HL-60/S4 (cell line): ENCODE measurements at regions not wholly inside any gene's neighbourhood (a gene's known extent, or its start where the extent isn't known, plus 50 kb on each side); places are given as distances from the start of the nearest gene placed in this dataset.

ENCODE experiments used
- in situ Hi-C: fragments of 300-500 bp; cut with MboI; formaldehyde crosslinking; loops from 2 replicates; pipeline ENCODE4 v1.14.3; 2022; ENCODE audit warnings: low sequenced_read_pairs

DNA sequence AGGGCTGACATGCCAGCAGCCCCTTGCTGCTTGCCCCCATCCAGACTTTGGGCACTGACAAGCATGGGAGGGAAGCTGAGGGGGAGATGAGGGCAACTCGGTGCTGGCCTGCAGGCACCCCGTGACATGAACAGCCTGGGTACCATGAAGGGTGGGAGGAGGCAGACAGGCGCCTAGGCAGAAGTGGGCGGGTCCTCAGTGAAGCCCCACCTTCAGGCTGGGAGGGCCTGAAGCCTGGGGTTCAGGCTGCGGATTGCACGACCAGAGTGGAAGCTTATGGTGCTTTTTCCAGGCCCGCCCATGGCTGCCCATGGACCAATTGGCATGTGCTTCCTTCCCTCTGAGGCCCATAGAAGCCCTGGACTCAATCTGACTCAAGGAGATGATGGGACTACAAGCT is 354.1 kb downstream of the GRIA2 start:
- in situ Hi-C loops, result no loop called here

- in situ Hi-C loops, result no loop called here
These were observed 352.4 kb downstream of the GRIA2 start for GRCh38 chr4:157572951-157573350.

GRCh38 chr4:157572284-157572683 is 351.8 kb downstream of the GRIA2 start:
- in situ Hi-C loops, result no loop called here

GRCh38 chr4:157564771-157565170 is 344.2 kb downstream of the GRIA2 start:
- in situ Hi-C loops, result no loop called here

DNA sequence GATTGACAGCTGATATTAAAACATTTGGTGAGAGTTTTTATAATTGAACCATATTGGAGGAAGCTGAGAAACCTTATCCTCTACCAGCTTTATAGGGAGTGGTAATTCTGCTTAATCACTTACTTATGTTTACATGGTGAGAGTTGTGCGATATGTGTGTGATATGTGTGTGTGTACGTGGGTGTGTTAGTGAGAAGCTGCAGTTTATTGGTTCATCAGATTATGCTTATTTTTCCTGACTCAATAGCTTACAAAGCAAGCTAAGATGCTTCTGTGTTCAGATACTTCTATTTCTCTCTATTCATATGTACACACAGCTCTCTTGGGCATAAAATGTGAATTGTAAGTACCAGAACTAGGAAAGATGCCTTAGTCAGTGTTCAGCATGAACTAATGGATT is 343.7 kb downstream of the GRIA2 start:
- in situ Hi-C loops, result no loop called here

GRCh38 chr4:157558016-157558415 is 337.5 kb downstream of the GRIA2 start:
- in situ Hi-C loops, result no loop called here

DNA sequence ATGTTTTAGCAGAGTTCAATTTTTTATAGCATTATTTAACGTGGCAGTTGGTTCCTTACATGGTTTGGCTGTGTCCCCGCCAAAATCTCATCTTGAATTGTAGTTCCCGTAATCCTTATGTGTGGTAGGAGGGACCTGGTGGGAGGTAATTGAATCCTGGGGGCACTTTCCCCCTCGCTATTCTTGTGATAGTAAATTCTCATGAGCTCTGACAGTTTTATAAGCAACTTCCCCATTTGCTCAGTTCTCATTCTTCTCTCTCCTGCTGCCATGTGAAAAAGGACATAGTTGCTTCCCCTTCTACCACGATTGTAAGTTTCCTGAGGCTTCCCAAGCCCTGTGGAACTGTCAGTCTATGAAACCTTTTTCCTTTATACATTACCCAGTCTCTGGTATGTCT is 329.5 kb downstream of the GRIA2 start:
- in situ Hi-C loops, result no loop called here

DNA sequence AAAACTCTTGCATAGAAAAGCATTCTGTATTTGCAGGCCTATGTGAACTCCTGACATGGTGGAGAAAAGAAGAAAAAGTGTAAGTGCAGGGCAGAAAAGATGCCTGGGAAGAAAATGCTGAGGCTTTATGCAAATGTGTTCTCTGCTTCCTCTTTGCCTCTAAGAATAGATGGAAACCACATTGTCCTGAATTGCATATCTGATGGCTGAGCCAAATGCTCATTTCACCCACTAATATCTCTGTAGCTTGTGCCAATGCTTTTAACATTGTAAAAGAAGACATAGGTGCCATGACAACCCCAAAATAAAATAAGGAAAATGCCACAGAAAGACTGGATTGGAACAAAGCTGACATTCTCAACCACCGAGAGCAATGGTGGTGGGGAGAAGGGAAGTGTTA is 307.4 kb downstream of the GRIA2 start:
- in situ Hi-C loops, result no loop called here

DNA sequence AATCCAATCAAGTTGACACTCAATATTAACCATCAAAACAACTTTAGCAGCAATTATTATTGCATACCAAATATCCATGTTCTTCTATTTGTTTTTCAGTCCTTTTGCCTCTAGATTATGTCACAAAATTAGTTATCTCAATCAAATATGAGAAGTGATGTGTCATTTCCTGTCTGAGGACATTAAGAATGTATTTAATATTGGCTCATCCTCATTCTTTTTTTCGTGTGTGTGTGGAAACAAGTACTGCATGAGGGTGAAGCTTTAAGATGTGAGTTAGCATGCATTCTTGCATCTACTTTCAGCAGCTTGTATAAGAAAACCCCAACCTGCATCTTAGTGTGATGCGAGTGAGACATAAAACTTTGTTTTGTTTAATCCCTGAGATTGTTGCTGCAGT is 301.4 kb downstream of the GRIA2 start:
- in situ Hi-C loops, result no loop called here

DNA sequence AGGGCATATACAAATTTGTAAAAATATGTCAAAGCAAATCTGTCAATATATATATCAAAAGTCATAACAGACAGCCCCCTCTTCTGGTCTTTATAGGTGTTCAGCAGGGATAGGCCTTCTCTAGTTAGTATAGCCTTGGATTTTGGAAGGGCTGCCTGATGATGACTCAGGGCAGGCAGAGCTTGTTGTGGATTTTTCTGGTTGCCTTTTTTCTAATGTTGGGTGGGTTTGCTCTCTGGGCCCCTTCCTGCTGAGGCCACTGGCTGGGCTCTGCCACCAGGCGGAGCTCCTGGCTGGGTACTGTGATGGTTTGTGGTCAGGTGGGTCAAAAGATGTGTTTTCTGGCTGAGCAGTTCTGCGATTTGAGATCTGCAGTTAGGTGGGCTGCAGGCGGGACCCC is 294.2 kb downstream of the GRIA2 start:
- in situ Hi-C loops, result no loop called here

- in situ Hi-C loops, result no loop called here
These were observed 288.8 kb downstream of the GRIA2 start for GRCh38 chr4:157509341-157509740.

DNA sequence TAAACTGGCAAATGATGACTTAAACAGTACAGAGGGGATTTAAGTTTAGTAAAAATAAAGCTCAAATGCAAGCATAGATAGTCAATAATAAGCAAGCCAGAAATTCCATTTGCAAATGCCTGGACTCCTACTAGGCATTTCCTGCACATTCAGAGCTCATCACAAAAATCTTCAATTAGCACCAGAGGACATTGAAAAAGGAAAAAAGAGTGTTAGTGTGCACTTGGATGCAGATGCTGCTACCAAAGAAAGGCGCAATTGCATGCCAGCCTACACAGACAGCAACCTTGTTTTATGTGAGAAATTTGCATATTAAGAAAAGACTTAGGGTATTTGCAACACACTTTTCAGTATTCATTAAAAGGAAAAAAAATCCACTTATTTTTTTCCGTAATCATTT is 282.1 kb downstream of the GRIA2 start:
- in situ Hi-C loops, result no loop called here

- in situ Hi-C loops, result no loop called here
These were observed 239.3 kb downstream of the GRIA2 start for GRCh38 chr4:157459785-157460184.

DNA sequence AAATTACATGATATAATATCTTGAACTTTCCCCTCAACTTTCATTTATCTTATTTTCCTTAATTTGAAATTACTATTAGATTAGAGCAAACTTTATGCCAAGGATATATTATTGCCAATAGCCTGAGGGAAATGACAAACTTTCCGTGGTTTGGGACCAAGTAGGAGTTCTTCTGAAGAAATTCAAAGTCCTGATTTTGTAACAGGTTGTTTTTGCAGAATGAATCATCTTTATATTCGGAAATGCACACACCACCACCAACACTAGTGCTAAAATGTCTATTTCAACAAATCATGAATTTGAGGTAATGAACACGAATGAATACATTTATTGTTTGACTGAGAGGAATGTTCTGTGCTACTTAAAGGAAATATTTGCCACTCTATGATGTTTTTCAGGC is 226.7 kb downstream of the GRIA2 start:
- in situ Hi-C loops, result no loop called here

DNA sequence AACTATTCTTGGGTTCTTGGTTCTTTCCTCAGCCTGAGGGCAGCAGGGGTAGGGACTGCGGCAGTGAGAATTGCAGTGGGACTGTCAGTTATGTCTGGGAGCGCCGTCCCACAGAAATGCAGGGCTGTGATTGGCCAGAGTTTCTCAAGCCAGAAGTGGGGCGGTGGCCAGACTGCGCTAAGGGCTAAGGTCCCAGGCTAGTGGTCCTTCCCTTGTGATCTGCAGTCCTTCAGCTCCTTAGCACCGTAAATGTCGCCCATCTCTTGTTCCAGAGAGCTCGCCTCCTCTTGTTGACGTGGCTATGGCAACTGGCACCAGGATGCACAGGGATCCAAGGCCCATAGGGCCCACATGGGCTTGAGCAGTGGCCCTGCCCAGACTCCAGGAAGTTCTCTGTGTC is 223.5 kb downstream of the GRIA2 start:
- in situ Hi-C loops, result no loop called here

GRCh38 chr4:157443537-157443936 is 223.0 kb downstream of the GRIA2 start:
- in situ Hi-C loops, result no loop called here

GRCh38 chr4:157425897-157426296 is 205.4 kb downstream of the GRIA2 start:
- in situ Hi-C loops, result no loop called here

GRCh38 chr4:157423526-157424020 is 203.0 kb downstream of the GRIA2 start:
- in situ Hi-C loops, result no loop called here

- in situ Hi-C loops, result no loop called here
These were observed 200.8 kb downstream of the GRIA2 start for GRCh38 chr4:157421365-157421764.
